ENCODE measurements at regions not wholly inside any gene's neighbourhood (a gene's known extent, or its start where the extent isn't known, plus 50 kb on each side); places are given as distances from the start of the nearest gene placed in this dataset.

GRCh38 chr7:145655666-145656065 is 460.9 kb upstream of the CNTNAP2 start:
- no peak for TF ChIP-seq TAF1 (IDR thresholded peaks at IDR 0.05; ENCODE audit: borderline replicate concordance, low read depth, low read length)
- no peak for TF ChIP-seq POLR2AphosphoS5 (IDR thresholded peaks at IDR 0.05; ENCODE audit: low read depth, low read length)
- no peak for TF ChIP-seq POLR2A (IDR thresholded peaks at IDR 0.05; ENCODE audit: low read depth, low read length)
